B cell (primary cell): ENCODE measurements at regions not wholly inside any gene's neighbourhood (a gene's known extent, or its start where the extent isn't known, plus 50 kb on each side); places are given as distances from the start of the nearest gene placed in this dataset.

ENCODE experiments used
- EZH2 ChIP-seq: IDR thresholded peaks from 2 replicates; pipeline ENCODE4 v1.6.1; 2012; ENCODE audit warnings: borderline replicate concordance, low read depth, mild to moderate bottlenecking, moderate library complexity, low read length; ENCODE audit not compliant: insufficient read depth, poor library complexity, severe bottlenecking
- TF ChIP-seq, protein P1 (sequence below): fragments of 200-600 bp; IDR thresholded peaks from one replicate; pipeline ENCODE4 v1.8.0; 2022; ENCODE audit warnings: antibody characterized with exemption, mild to moderate bottlenecking

DNA sequence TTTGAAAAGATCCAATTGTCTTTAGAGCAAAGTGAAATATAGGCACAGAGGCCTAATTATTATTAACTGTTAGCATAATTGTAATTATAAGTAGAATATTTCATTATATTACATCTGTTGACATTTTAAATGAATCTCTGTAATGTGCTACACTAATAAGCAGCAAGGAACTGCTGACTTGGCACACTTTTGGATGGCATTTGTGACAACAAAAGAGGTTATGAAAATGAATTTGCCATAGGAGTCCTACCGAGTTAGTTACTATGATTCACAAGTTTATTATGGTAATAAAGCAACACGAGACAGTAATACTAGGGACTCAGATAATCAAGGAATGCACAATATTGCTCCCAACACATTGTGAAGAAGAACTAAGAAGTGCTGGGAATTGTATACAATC is 213.8 kb upstream of the PCDH9 start:
- TF ChIP-seq, protein P1, sequence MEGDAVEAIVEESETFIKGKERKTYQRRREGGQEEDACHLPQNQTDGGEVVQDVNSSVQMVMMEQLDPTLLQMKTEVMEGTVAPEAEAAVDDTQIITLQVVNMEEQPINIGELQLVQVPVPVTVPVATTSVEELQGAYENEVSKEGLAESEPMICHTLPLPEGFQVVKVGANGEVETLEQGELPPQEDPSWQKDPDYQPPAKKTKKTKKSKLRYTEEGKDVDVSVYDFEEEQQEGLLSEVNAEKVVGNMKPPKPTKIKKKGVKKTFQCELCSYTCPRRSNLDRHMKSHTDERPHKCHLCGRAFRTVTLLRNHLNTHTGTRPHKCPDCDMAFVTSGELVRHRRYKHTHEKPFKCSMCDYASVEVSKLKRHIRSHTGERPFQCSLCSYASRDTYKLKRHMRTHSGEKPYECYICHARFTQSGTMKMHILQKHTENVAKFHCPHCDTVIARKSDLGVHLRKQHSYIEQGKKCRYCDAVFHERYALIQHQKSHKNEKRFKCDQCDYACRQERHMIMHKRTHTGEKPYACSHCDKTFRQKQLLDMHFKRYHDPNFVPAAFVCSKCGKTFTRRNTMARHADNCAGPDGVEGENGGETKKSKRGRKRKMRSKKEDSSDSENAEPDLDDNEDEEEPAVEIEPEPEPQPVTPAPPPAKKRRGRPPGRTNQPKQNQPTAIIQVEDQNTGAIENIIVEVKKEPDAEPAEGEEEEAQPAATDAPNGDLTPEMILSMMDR: no peak
- TF ChIP-seq EZH2: no peak
